Forelimb muscle (tissue), 1 donor: ENCODE measurements at regions not wholly inside any gene's neighbourhood (a gene's known extent, or its start where the extent isn't known, plus 50 kb on each side); places are given as distances from the start of the nearest gene placed in this dataset.
"Not testable (repeated sequence)": the region's sequence is repeated elsewhere in the genome, so short reads cannot be mapped to it uniquely, and the experiment has no call there.

ENCODE experiments used
- DNase-seq: peaks from one replicate; pipeline ENCODE4 v3.0.0-alpha.2; 2013; ENCODE audit warnings: low read depth

- DNase-seq: no peak
These were observed 247.1 kb downstream of the HAPSTR1 start for GRCh38 chr16:9338510-9338909.

GRCh38 chr16:9340526-9341256 lies 249.2 kb downstream of the HAPSTR1 start:
- no peak for DNase-seq

- DNase-seq: no peak
These were observed 251.8 kb downstream of the HAPSTR1 start for GRCh38 chr16:9343276-9343675.

GRCh38 chr16:9344508-9344907 lies 253.1 kb downstream of the HAPSTR1 start:
- no peak for DNase-seq

GRCh38 chr16:9345046-9345445 lies 253.6 kb downstream of the HAPSTR1 start:
- no peak for DNase-seq

GRCh38 chr16:9345880-9346279 lies 254.4 kb downstream of the HAPSTR1 start:
- DNase-seq: no peak

- DNase-seq: no peak
These were observed 257.5 kb downstream of the HAPSTR1 start for GRCh38 chr16:9348912-9349311.

- DNase-seq: not testable (repeated sequence)
These were observed 258.0 kb downstream of the HAPSTR1 start for GRCh38 chr16:9349373-9349960.

- not testable (repeated sequence) for DNase-seq
These were observed 258.8 kb downstream of the HAPSTR1 start for GRCh38 chr16:9350119-9350799.

GRCh38 chr16:9351440-9351839 lies 260.0 kb downstream of the HAPSTR1 start:
- no peak for DNase-seq

GRCh38 chr16:9351841-9352434 lies 260.5 kb downstream of the HAPSTR1 start:
- DNase-seq: no peak

- DNase-seq: no peak
These were observed 266.4 kb downstream of the HAPSTR1 start for GRCh38 chr16:9357829-9358228.

GRCh38 chr16:9360075-9360474 lies 268.6 kb downstream of the HAPSTR1 start:
- no peak for DNase-seq

GRCh38 chr16:9362050-9362449 lies 270.6 kb downstream of the HAPSTR1 start:
- no peak for DNase-seq

GRCh38 chr16:9362604-9363003 lies 271.2 kb downstream of the HAPSTR1 start:
- DNase-seq: no peak

GRCh38 chr16:9363520-9363919 lies 272.1 kb downstream of the HAPSTR1 start:
- DNase-seq: no peak

GRCh38 chr16:9364721-9365369 lies 273.4 kb downstream of the HAPSTR1 start:
- no peak for DNase-seq

- DNase-seq: no peak
These were observed 273.9 kb downstream of the HAPSTR1 start for GRCh38 chr16:9365370-9365728.

- DNase-seq: no peak
These were observed 274.9 kb downstream of the HAPSTR1 start for GRCh38 chr16:9366048-9366969.

- DNase-seq: no peak
These were observed 278.6 kb downstream of the HAPSTR1 start for GRCh38 chr16:9370061-9370491.
